GM21528 (cell line): ENCODE measurements at regions not wholly inside any gene's neighbourhood (a gene's known extent, or its start where the extent isn't known, plus 50 kb on each side); places are given as distances from the start of the nearest gene placed in this dataset.

Experiments used
- ATAC-seq: cut with Tn5 transposase; IDR thresholded peaks from one replicate; pipeline ENCODE4 v1.9.1; 2021; ENCODE audit warnings: mild to moderate bottlenecking, moderate library complexity; ENCODE audit not compliant: unreplicated experiment, low FRiP score

- ATAC-seq = no peak
These were observed 193.8 kb downstream of the LYPLAL1 start for GRCh38 chr1:219367496-219367895.

GRCh38 chr1:219365451-219365850, 191.8 kb downstream of the LYPLAL1 start:
- ATAC-seq = no peak

GRCh38 chr1:219362702-219363101, 189.0 kb downstream of the LYPLAL1 start:
- no peak for ATAC-seq

- ATAC-seq = no peak
These were observed 185.4 kb downstream of the LYPLAL1 start for GRCh38 chr1:219359126-219359525.

GRCh38 chr1:219358080-219358479, 184.4 kb downstream of the LYPLAL1 start:
- no peak for ATAC-seq

- no peak for ATAC-seq
These were observed 181.3 kb downstream of the LYPLAL1 start for GRCh38 chr1:219354962-219355361.

- ATAC-seq = no peak
These were observed 179.4 kb downstream of the LYPLAL1 start for GRCh38 chr1:219352961-219353651.

- ATAC-seq = no peak
These were observed 176.7 kb downstream of the LYPLAL1 start for GRCh38 chr1:219350172-219350931.

- no peak for ATAC-seq
These were observed 174.3 kb downstream of the LYPLAL1 start for GRCh38 chr1:219347921-219348391.

- no peak for ATAC-seq
These were observed 173.7 kb downstream of the LYPLAL1 start for GRCh38 chr1:219347376-219347775.

GRCh38 chr1:219345953-219346352, 172.3 kb downstream of the LYPLAL1 start:
- no peak for ATAC-seq

GRCh38 chr1:219342836-219343235, 169.2 kb downstream of the LYPLAL1 start:
- ATAC-seq = no peak

- no peak for ATAC-seq
These were observed 167.1 kb downstream of the LYPLAL1 start for GRCh38 chr1:219340796-219341195.

- no peak for ATAC-seq
These were observed 165.8 kb downstream of the LYPLAL1 start for GRCh38 chr1:219339466-219339865.

GRCh38 chr1:219337588-219337987, 163.9 kb downstream of the LYPLAL1 start:
- ATAC-seq = no peak

GRCh38 chr1:219333626-219334025, 159.9 kb downstream of the LYPLAL1 start:
- ATAC-seq = no peak

GRCh38 chr1:219331424-219331823, 157.7 kb downstream of the LYPLAL1 start:
- no peak for ATAC-seq

GRCh38 chr1:219330669-219331068, 157.0 kb downstream of the LYPLAL1 start:
- ATAC-seq = no peak

- ATAC-seq = no peak
These were observed 156.3 kb downstream of the LYPLAL1 start for GRCh38 chr1:219330001-219330400.

- no peak for ATAC-seq
These were observed 155.9 kb downstream of the LYPLAL1 start for GRCh38 chr1:219329578-219329977.

GRCh38 chr1:219326843-219327242, 153.2 kb downstream of the LYPLAL1 start:
- ATAC-seq = no peak

- ATAC-seq = no peak
These were observed 151.7 kb downstream of the LYPLAL1 start for GRCh38 chr1:219325368-219325742.
